HepG2 (cell line): ENCODE measurements at regions not wholly inside any gene's neighbourhood (a gene's known extent, or its start where the extent isn't known, plus 50 kb on each side); places are given as distances from the start of the nearest gene placed in this dataset.

Experiments used
- ATAC-seq: fragments of 200-7000 bp; cut with Tn5 transposase; 3 replicates; pipeline ENCODE4 v1.9.1; 2020; ENCODE audit warnings: mild to moderate bottlenecking, moderate library complexity
- BruUV-seq: library from RNA; stranded (reverse); fragments of 400-500 nt; replicated peaks from 2 replicates; lab custom pipeline; 2021; lab: Mats Ljungman, UMichigan
- CTCF ChIA-PET: fragments of 300-600 bp; formaldehyde crosslinking; extraction: SDS; loops from one replicate; lab custom pipeline; 2021; ENCODE audit warnings: low total read pairs, inconsistent platforms, low intra/inter-chr PET ratio; lab: Yijun Ruan, JAX
- POLR2A ChIA-PET: fragments of 350-600 bp; sonication (Branson Sonifier 250); formaldehyde crosslinking; loops from one replicate; lab custom pipeline; 2020; ENCODE audit warnings: antibody characterized with exemption, inconsistent platforms; lab: Yijun Ruan, JAX
- DNase-seq: peaks from one replicate; pipeline ENCODE4 v3.0.0-alpha.2; 2015; ENCODE audit warnings: low spot score
- FAIRE-seq: peaks from 3 replicates; lab custom pipeline; 2011; peaks lifted over from hg19 to GRCh38; lab: Jason Lieb, UNC
- H2AFZ ChIP-seq: one replicate; pipeline ENCODE4 v1.6.1; 2011; ENCODE audit warnings: low read length, inconsistent platforms
- H3K27ac ChIP-seq: fragments of 300-600 bp; 3 replicates; pipeline ENCODE4 v1.8.0; 2011; ENCODE audit warnings: mixed run types, mild to moderate bottlenecking, mixed read lengths, low read length, inconsistent platforms; ENCODE audit not compliant: insufficient read depth; ENCODE audit errors: extremely low read length
- H3K27me3 ChIP-seq, 2 experiments: fragments of 200-600 bp in 1 of 2; 2 replicates in 1 of 2; 3 replicates in 1 of 2; pipeline versions ENCODE4 v1.6.0 to v1.8.0; 2011; ENCODE audit warnings: low read length in 2 of 2, mild to moderate bottlenecking in 2 of 2, moderate library complexity in 2 of 2, inconsistent platforms in 1 of 2; ENCODE audit not compliant: insufficient read depth in 2 of 2, control insufficient read depth in 1 of 2
- H3K36me3 ChIP-seq, 2 experiments: fragments of 200-600 bp in 1 of 2; replicated peaks in 1 of 2; 2 replicates in 1 of 2; 3 replicates in 1 of 2; pipeline versions ENCODE4 v1.5.1 to v1.8.0; 2011; ENCODE audit warnings: low read length in 2 of 2, inconsistent platforms in 1 of 2; ENCODE audit not compliant: insufficient read depth in 2 of 2, control insufficient read depth in 1 of 2
- H3K4me1 ChIP-seq: 2 replicates; pipeline ENCODE4 v1.5.1; 2012; ENCODE audit warnings: low read length, inconsistent platforms; ENCODE audit not compliant: insufficient read depth
- H3K4me2 ChIP-seq: 2 replicates; pipeline ENCODE4 v1.6.0; 2011; ENCODE audit warnings: low read depth, low read length, inconsistent platforms
- H3K4me3 ChIP-seq, 3 experiments: fragments of 200-600 bp in 1 of 3; sonication (generic), shearing (Covaris generic) in 1 of 3; replicated peaks in 1 of 3; 2 replicates each; pipeline ENCODE4 v1.5.1; 2011 to 2016; ENCODE audit warnings: low read length in 3 of 3, inconsistent platforms in 2 of 3, low read depth in 2 of 3, mild to moderate bottlenecking in 2 of 3, control low read depth in 1 of 3, mixed read lengths in 1 of 3; ENCODE audit not compliant: insufficient read depth in 1 of 3
- H3K79me2 ChIP-seq: one replicate; pipeline ENCODE4 v1.6.1; 2011; ENCODE audit warnings: low read length, inconsistent platforms; ENCODE audit not compliant: insufficient read depth
- H3K9ac ChIP-seq: 2 replicates; pipeline ENCODE4 v1.6.0; 2011; ENCODE audit warnings: mild to moderate bottlenecking, low read depth, low read length, inconsistent platforms; ENCODE audit not compliant: insufficient read depth
- H3K9me3 ChIP-seq: 2 replicates; pipeline ENCODE4 v1.5.1; 2012; ENCODE audit warnings: mild to moderate bottlenecking, low read length
- H4K20me1 ChIP-seq: 2 replicates; pipeline ENCODE4 v1.6.0; 2011; ENCODE audit warnings: inconsistent platforms, mild to moderate bottlenecking, low read length, moderate library complexity; ENCODE audit not compliant: insufficient read depth
- ATF7 ChIP-seq, 2 experiments: fragments of 450-650 bp in 1 of 2; sonication (generic) in 1 of 2; formaldehyde crosslinking in 1 of 2; IDR thresholded peaks; 2 replicates each; pipeline versions ENCODE4 v1.4.0 to v1.6.1; 2016 to 2020; ENCODE audit warnings: antibody characterized with exemption in 1 of 2, mild to moderate bottlenecking in 1 of 2, missing genetic modification reagents in 1 of 2
- CREB1 ChIP-seq, 2 experiments: fragments of 450-650 bp in 1 of 2; IDR thresholded peaks; 2 replicates each; pipeline ENCODE4 v1.6.1; 2016 to 2017; ENCODE audit warnings: control low read depth in 1 of 2, mild to moderate bottlenecking in 1 of 2, missing compliant biosample characterization in 1 of 2, missing genetic modification characterization in 1 of 2
- HOXD1 ChIP-seq: sonication (generic); formaldehyde crosslinking; IDR thresholded peaks from 2 replicates; pipeline ENCODE4 v1.5.0; 2020; ENCODE audit warnings: missing genetic modification reagents
- MXD1 ChIP-seq: sonication (generic); formaldehyde crosslinking; IDR thresholded peaks from 2 replicates; pipeline ENCODE4 v1.4.0; 2020; ENCODE audit warnings: mild to moderate bottlenecking, missing genetic modification reagents
- SMAD3 ChIP-seq: sonication (generic); formaldehyde crosslinking; IDR thresholded peaks from 2 replicates; pipeline ENCODE4 v1.4.0; 2020; ENCODE audit warnings: missing genetic modification reagents
- ZNF10 ChIP-seq: sonication (generic); formaldehyde crosslinking; IDR thresholded peaks from 2 replicates; pipeline ENCODE4 v1.4.0; 2020; ENCODE audit warnings: mild to moderate bottlenecking, low read depth, missing genetic modification reagents, borderline replicate concordance
- ZNF143 ChIP-seq: sonication (generic); formaldehyde crosslinking; IDR thresholded peaks from 2 replicates; pipeline ENCODE4 v1.4.0; 2020; ENCODE audit warnings: missing genetic modification reagents
- WGBS: methylation state at CpG from one replicate; pipeline ENCODE4 v1.1.6; 2017; ENCODE audit warnings: low lambda C conversion rate; 5-methylcytosine and 5-hydroxymethylcytosine counted together
- in situ Hi-C: cut with HindIII; loops from 2 replicates; pipeline ENCODE4 v1.10.0; 2017; ENCODE audit warnings: low pct_unique_long_range_greater_than_20kb; ENCODE audit not compliant: extremely low pct_ligation_motif_present
- intact Hi-C: fragments of 100-400 bp; cut with micrococcal nuclease; formaldehyde crosslinking; loops from one replicate; pipeline ENCODE4 v1.10.0; 2022; ENCODE audit not compliant: unreplicated experiment
- TF ChIP-seq, protein P1 (sequence below): sonication (generic); formaldehyde crosslinking; IDR thresholded peaks from 2 replicates; pipeline ENCODE4 v1.5.1; 2020; ENCODE audit warnings: mild to moderate bottlenecking, missing genetic modification reagents, borderline replicate concordance

DNA sequence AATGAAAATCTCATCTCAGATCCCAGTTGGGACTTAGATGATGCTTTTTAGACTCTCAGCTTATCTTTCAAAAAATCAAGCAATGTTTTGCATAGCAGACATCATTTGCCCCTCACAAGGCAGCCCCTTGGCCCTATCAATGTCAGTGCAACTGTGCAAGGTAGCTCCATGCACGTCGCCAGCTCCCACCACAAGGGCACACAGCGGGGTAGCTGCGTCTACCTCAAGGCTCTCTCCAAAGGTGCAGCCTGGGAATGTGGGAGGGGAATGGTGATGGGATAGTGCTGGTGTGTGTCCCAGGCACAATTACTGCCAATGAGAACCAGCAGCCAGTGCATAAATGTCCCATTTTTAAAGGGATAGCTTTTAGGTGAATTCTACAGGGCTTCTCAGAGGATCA is 137.5 kb upstream of the SYNDIG1 start (continued):
- TF ChIP-seq HOXD1 (CRISPR knock-in tag) (no peak), MXD1 (CRISPR knock-in tag) (no peak), ZNF143 (CRISPR knock-in tag) (no peak)
- TF ChIP-seq, protein P1, sequence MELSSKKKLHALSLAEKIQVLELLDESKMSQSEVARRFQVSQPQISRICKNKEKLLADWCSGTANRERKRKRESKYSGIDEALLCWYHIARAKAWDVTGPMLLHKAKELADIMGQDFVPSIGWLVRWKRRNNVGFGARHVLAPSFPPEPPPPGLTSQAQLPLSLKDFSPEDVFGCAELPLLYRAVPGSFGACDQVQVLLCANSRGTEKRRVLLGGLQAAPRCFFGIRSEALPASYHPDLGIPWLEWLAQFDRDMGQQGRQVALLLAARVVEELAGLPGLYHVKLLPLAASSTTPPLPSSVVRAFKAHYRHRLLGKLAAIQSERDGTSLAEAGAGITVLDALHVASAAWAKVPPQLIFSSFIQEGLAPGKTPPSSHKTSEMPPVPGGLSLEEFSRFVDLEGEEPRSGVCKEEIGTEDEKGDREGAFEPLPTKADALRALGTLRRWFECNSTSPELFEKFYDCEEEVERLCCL (CRISPR knock-in tag), result no peak

- no peaks in the 10 kb centered on the region for H3K79me2 ChIP-seq
- H3K4me2 ChIP-seq, result no peak overlapping the region
- in situ Hi-C loops, result no loop called here
- no peak overlapping the region for H3K9ac ChIP-seq
- intact Hi-C loops, result no loop called here
- no peaks in the 10 kb centered on the region for H3K9me3 ChIP-seq
- H3K4me1 ChIP-seq, result no peaks in the 10 kb centered on the region
- TF ChIP-seq SMAD3 (CRISPR knock-in tag), result no peak
- TF ChIP-seq, all 625 proteins: peak for 0
- no peaks in the 10 kb centered on the region for H3K36me3 ChIP-seq
- ATAC-seq (no peak), DNase-seq (no peak), FAIRE-seq (no peak)
- H2AFZ ChIP-seq, result no peak overlapping the region
- no peaks in the 10 kb centered on the region for H3K27me3 ChIP-seq
- BruUV-seq, result no TSS peak
- no peaks in the 10 kb centered on the region for H4K20me1 ChIP-seq
- H3K4me3 ChIP-seq, result no peak overlapping the region
- CTCF ChIA-PET, result no interaction called here
- POLR2A ChIA-PET, result no interaction called here
- no peak overlapping the region for H3K27ac ChIP-seq
- 1% methylated on average over 2 of the region's 2 CpGs for WGBS
Observed at GRCh38 chr20:24328901-24329300, 140.5 kb upstream of the SYNDIG1 start.

- H3K4me2 ChIP-seq, result no peak overlapping the region
- WGBS, result 4% methylated on average over 3 of the region's 3 CpGs
- H3K27ac ChIP-seq, result no peak overlapping the region
- no peak for TF ChIP-seq ZNF10
- peak; percentile 77 for TF ChIP-seq ATF7 (IDR thresholded peaks at IDR 0.05)
- TF ChIP-seq ATF7 (CRISPR knock-in tag; IDR thresholded peaks at IDR 0.05), result no peak
- TF ChIP-seq CREB1 (IDR thresholded peaks at IDR 0.05), result peak; percentile 51; the same call in 1 of the 2 replicates
- TF ChIP-seq CREB1 (CRISPR knock-in tag; IDR thresholded peaks at IDR 0.05), result no peak
- TF ChIP-seq SMAD3 (CRISPR knock-in tag), result no peak
- ATAC-seq (no peak), DNase-seq (no peak), FAIRE-seq (no peak)
- POLR2A ChIA-PET, result no interaction called here
- H4K20me1 ChIP-seq, result no peaks in the 10 kb centered on the region
- CTCF ChIA-PET, result no interaction called here
- H2AFZ ChIP-seq, result no peak overlapping the region
- H3K9me3 ChIP-seq, result no peaks in the 10 kb centered on the region
- no TSS peak for BruUV-seq
- H3K27me3 ChIP-seq, result no peaks in the 10 kb centered on the region
- no peak overlapping the region for H3K9ac ChIP-seq
- no peak overlapping the region for H3K4me3 ChIP-seq
- in situ Hi-C loops (no loop called here), intact Hi-C loops (no loop called here)
- no peaks in the 10 kb centered on the region for H3K36me3 ChIP-seq
- H3K79me2 ChIP-seq, result no peaks in the 10 kb centered on the region
- no peaks in the 10 kb centered on the region for H3K4me1 ChIP-seq
Observed at GRCh38 chr20:24321973-24322372, 147.5 kb upstream of the SYNDIG1 start.
